ENCODE measurements at regions not wholly inside any gene's neighbourhood (a gene's known extent, or its start where the extent isn't known, plus 50 kb on each side); places are given as distances from the start of the nearest gene placed in this dataset.

- intact Hi-C loops (cut with micrococcal nuclease) (no loop called here), in situ Hi-C loops (cut with MboI; ENCODE audit: low sequenced_read_pairs) (no loop called here), dilution Hi-C loops (cut with HindIII; ENCODE audit: low sequenced_read_pairs, unreplicated experiment) (no loop called here)
- H2BK120ac ChIP-seq (ENCODE audit: low read depth, low read length): no peak overlapping the region
- no peak for TF ChIP-seq MAFK (IDR thresholded peaks at IDR 0.05; ENCODE audit: low read depth, low read length)
- TF ChIP-seq RAD21 (IDR thresholded peaks at IDR 0.05; ENCODE audit: low read length): no peak
- no peak for TF ChIP-seq CHD1 (IDR thresholded peaks at IDR 0.05; ENCODE audit: low read depth, low read length)
- no peak; the same call in 1 of the 2 replicates for TF ChIP-seq CTCF (conservative IDR thresholded peaks at IDR 0.05; ENCODE audit: low read depth, low read length)
- no peak for TF ChIP-seq NFE2L2 (IDR thresholded peaks at IDR 0.05; ENCODE audit: low read depth, low read length)
- TF ChIP-seq USF2 (IDR thresholded peaks at IDR 0.05; ENCODE audit: low read depth, low read length): no peak
- TF ChIP-seq CEBPB (IDR thresholded peaks at IDR 0.05; ENCODE audit: low read depth, low read length): no peak
- no peak for TF ChIP-seq MAZ (IDR thresholded peaks at IDR 0.05; ENCODE audit: borderline replicate concordance, low read depth, low read length)
- TF ChIP-seq RFX5 (IDR thresholded peaks at IDR 0.05; ENCODE audit: low read depth, low read length): no peak
- no peak for TF ChIP-seq MXI1 (IDR thresholded peaks at IDR 0.05; ENCODE audit: borderline replicate concordance, low read depth, low read length)
- no peak for TF ChIP-seq FOS (IDR thresholded peaks at IDR 0.05; ENCODE audit: low read depth, low read length)
- no peak for TF ChIP-seq ELK1 (IDR thresholded peaks at IDR 0.05; ENCODE audit: borderline replicate concordance, low read depth, low read length)
- TF ChIP-seq POLR2A (IDR thresholded peaks at IDR 0.05; ENCODE audit: low read depth, low read length): no peak
- no peak for TF ChIP-seq RCOR1 (IDR thresholded peaks at IDR 0.05; ENCODE audit: insufficient replicate concordance, low read length)
- TF ChIP-seq SMC3 (IDR thresholded peaks at IDR 0.05; ENCODE audit: low read depth, low read length): no peak
- no peak for TF ChIP-seq BHLHE40 (IDR thresholded peaks at IDR 0.05; ENCODE audit: low read depth, low read length)
- H3K9me3 ChIP-seq (ENCODE audit: control insufficient read depth, insufficient read depth, low read length): no peaks in the 10 kb centered on the region
- H3K79me1 ChIP-seq (ENCODE audit: low read depth in 1 of 2, low read length in 2 of 2): no peaks in the 10 kb centered on the region
- no peak overlapping the region for H4K91ac ChIP-seq (ENCODE audit: insufficient read depth, low read depth, low read length)
- no peak overlapping the region for H2AFZ ChIP-seq (replicated peaks; ENCODE audit: low read length, poor library complexity)
- no CpG with 5 or more reads among the region's 1 CpG for WGBS, 2 experiments (ENCODE audit: extremely low coverage in 2 of 2, insufficient read length in 1 of 2)
- no peak overlapping the region for H3K4me2 ChIP-seq (ENCODE audit: low read depth, low read length)
- no peak overlapping the region for H2BK15ac ChIP-seq (ENCODE audit: low read depth, low read length)
- H3K4ac ChIP-seq (ENCODE audit: low read depth, low read length): no peak overlapping the region
- H3K4me3 ChIP-seq (ENCODE audit: insufficient read depth, low read depth, low read length): no peak overlapping the region
- ATAC-seq (ENCODE audit: low read depth): no peak
- H2BK5ac ChIP-seq (ENCODE audit: low read depth, low read length, poor library complexity, severe bottlenecking): no peak overlapping the region
- no peaks in the 10 kb centered on the region for H3K4me1 ChIP-seq (ENCODE audit: control insufficient read depth, insufficient read depth, low read length)
- H2AK5ac ChIP-seq (ENCODE audit: low read depth, low read length): no peak overlapping the region
- H3K14ac ChIP-seq (replicated peaks; ENCODE audit: low read depth, low read length): no peak overlapping the region
- H3K18ac ChIP-seq (ENCODE audit: low read depth, low read length): no peak overlapping the region
- no TSS peak for BruUV-seq (replicated peaks)
- H3K9me1 ChIP-seq (ENCODE audit: insufficient read depth, low read length): no peaks in the 10 kb centered on the region
- no peak overlapping the region for H4K5ac ChIP-seq (ENCODE audit: low read depth, low read length)
- H3K23ac ChIP-seq (ENCODE audit: low read depth, low read length): no peak overlapping the region
- no peak overlapping the region for H3K9ac ChIP-seq (ENCODE audit: low read depth, low read length)
- ChIA-PET CTCF (interaction anchor here (0.6 to 1.6 kb wide), 3 partner anchors 14 to 195 kb away, joined by 3 read pairs; no protein-coding TSS in a partner anchor), POLR2A (ENCODE audit: unreplicated experiment) (no interaction called here)
- H3K56ac ChIP-seq (ENCODE audit: extremely low read depth, insufficient read depth, low read length): no peak overlapping the region
- H3K27me3 ChIP-seq (ENCODE audit: control insufficient read depth, insufficient read depth, low read length): no peaks in the 10 kb centered on the region
- no peak overlapping the region for H2BK20ac ChIP-seq (ENCODE audit: low read depth, low read length)
- H4K8ac ChIP-seq (ENCODE audit: low read depth in 2 of 2, low read length in 2 of 2): no peak overlapping the region
- H2AK9ac ChIP-seq (replicated peaks; ENCODE audit: low read depth, low read length, poor library complexity): no peak overlapping the region
- no peak for DNase-seq
- H3K36me3 ChIP-seq (ENCODE audit: control insufficient read depth, insufficient read depth, low read length): no peaks in the 10 kb centered on the region
- H4K20me1 ChIP-seq (ENCODE audit: insufficient read depth, low read length): no peaks in the 10 kb centered on the region
- no peak overlapping the region for H3K27ac ChIP-seq (ENCODE audit: insufficient read depth, low read length)
These were observed 272.0 kb downstream of the DMRTA1 start for GRCh38 chr9:22718653-22719052.

Measured in IMR-90 (cell line).